Ishikawa (cell line): ENCODE measurements at regions not wholly inside any gene's neighbourhood (a gene's known extent, or its start where the extent isn't known, plus 50 kb on each side); places are given as distances from the start of the nearest gene placed in this dataset.

Experiments used
- CEBPB ChIP-seq: IDR thresholded peaks from 2 replicates; pipeline ENCODE4 v1.6.1; 2012
- CREB1 ChIP-seq: IDR thresholded peaks from 2 replicates; pipeline ENCODE4 v1.6.1; 2012; ENCODE audit warnings: low read depth
- EGR1 ChIP-seq: IDR thresholded peaks from 2 replicates; pipeline ENCODE4 v1.6.1; 2012
- EP300 ChIP-seq: IDR thresholded peaks from 2 replicates; pipeline ENCODE4 v1.6.1; 2012; ENCODE audit warnings: borderline replicate concordance
- FOXM1 ChIP-seq: IDR thresholded peaks from 2 replicates; pipeline ENCODE4 v1.6.1; 2012; ENCODE audit warnings: low read depth, borderline replicate concordance
- MAX ChIP-seq: IDR thresholded peaks from 2 replicates; pipeline ENCODE4 v1.6.1; 2012
- NFIC ChIP-seq: IDR thresholded peaks from 2 replicates; pipeline ENCODE4 v1.6.1; 2012
- RAD21 ChIP-seq: IDR thresholded peaks from 2 replicates; pipeline ENCODE4 v1.6.1; 2012; ENCODE audit warnings: low read depth
- TAF1 ChIP-seq: IDR thresholded peaks from 2 replicates; pipeline ENCODE4 v1.6.1; 2012; ENCODE audit warnings: low read depth, mild to moderate bottlenecking
- TCF12 ChIP-seq: IDR thresholded peaks from 2 replicates; pipeline ENCODE4 v1.6.1; 2012; ENCODE audit warnings: low read depth
- USF1 ChIP-seq: IDR thresholded peaks from 2 replicates; pipeline ENCODE4 v1.6.1; 2012
- YY1 ChIP-seq: IDR thresholded peaks from 2 replicates; pipeline ENCODE4 v1.6.1; 2012; ENCODE audit warnings: low read depth
- ZBTB7A ChIP-seq: IDR thresholded peaks from 2 replicates; pipeline ENCODE4 v1.6.1; 2012; ENCODE audit warnings: low read depth
- TF ChIP-seq, protein P1 (sequence below): IDR thresholded peaks from 2 replicates; pipeline ENCODE4 v1.6.1; 2012; ENCODE audit warnings: low read depth, mild to moderate bottlenecking

GRCh38 chr7:112990624-112991023, 96.0 kb downstream of the GPR85 start:
- no peak for TF ChIP-seq TAF1
- TF ChIP-seq TCF12: no peak
- TF ChIP-seq RAD21: no peak
- no peak for TF ChIP-seq EP300
- TF ChIP-seq, protein P1, sequence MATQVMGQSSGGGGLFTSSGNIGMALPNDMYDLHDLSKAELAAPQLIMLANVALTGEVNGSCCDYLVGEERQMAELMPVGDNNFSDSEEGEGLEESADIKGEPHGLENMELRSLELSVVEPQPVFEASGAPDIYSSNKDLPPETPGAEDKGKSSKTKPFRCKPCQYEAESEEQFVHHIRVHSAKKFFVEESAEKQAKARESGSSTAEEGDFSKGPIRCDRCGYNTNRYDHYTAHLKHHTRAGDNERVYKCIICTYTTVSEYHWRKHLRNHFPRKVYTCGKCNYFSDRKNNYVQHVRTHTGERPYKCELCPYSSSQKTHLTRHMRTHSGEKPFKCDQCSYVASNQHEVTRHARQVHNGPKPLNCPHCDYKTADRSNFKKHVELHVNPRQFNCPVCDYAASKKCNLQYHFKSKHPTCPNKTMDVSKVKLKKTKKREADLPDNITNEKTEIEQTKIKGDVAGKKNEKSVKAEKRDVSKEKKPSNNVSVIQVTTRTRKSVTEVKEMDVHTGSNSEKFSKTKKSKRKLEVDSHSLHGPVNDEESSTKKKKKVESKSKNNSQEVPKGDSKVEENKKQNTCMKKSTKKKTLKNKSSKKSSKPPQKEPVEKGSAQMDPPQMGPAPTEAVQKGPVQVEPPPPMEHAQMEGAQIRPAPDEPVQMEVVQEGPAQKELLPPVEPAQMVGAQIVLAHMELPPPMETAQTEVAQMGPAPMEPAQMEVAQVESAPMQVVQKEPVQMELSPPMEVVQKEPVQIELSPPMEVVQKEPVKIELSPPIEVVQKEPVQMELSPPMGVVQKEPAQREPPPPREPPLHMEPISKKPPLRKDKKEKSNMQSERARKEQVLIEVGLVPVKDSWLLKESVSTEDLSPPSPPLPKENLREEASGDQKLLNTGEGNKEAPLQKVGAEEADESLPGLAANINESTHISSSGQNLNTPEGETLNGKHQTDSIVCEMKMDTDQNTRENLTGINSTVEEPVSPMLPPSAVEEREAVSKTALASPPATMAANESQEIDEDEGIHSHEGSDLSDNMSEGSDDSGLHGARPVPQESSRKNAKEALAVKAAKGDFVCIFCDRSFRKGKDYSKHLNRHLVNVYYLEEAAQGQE: no peak
- TF ChIP-seq CEBPB: no peak
- no peak for TF ChIP-seq CREB1
- TF ChIP-seq FOXM1: no peak
- no peak for TF ChIP-seq EGR1
- TF ChIP-seq MAX: no peak
- no peak for TF ChIP-seq ZBTB7A
- no peak for TF ChIP-seq USF1
- no peak for TF ChIP-seq NFIC
- TF ChIP-seq YY1: no peak
